Eye (tissue), 1 donor: ENCODE measurements at regions not wholly inside any gene's neighbourhood (a gene's known extent, or its start where the extent isn't known, plus 50 kb on each side); places are given as distances from the start of the nearest gene placed in this dataset.

Source experiments
- DNase-seq: peaks from one replicate; pipeline ENCODE4 v3.0.0-alpha.2; 2015

- no peak for DNase-seq
Measured at GRCh38 chr5:2138896-2139295, 256.2 kb upstream of the IRX4 start.

- DNase-seq, result no peak
Measured at GRCh38 chr5:2137444-2138050, 254.8 kb upstream of the IRX4 start.

- no peak for DNase-seq
Measured at GRCh38 chr5:2136728-2137333, 254.1 kb upstream of the IRX4 start.

- DNase-seq, result no peak
Measured at GRCh38 chr5:2135833-2136232, 253.1 kb upstream of the IRX4 start.

- DNase-seq, result no peak
Measured at GRCh38 chr5:2135354-2135753, 252.6 kb upstream of the IRX4 start.

GRCh38 chr5:2134543-2135292, 252.0 kb upstream of the IRX4 start:
- no peak for DNase-seq

GRCh38 chr5:2133936-2134335, 251.2 kb upstream of the IRX4 start:
- no peak for DNase-seq

- DNase-seq, result no peak
Measured at GRCh38 chr5:2133080-2133479, 250.4 kb upstream of the IRX4 start.

GRCh38 chr5:2132497-2132847, 249.7 kb upstream of the IRX4 start:
- no peak for DNase-seq

GRCh38 chr5:2131826-2132496, 249.2 kb upstream of the IRX4 start:
- DNase-seq, result no peak

GRCh38 chr5:2131196-2131595, 248.5 kb upstream of the IRX4 start:
- DNase-seq, result no peak

GRCh38 chr5:2130361-2130760, 247.6 kb upstream of the IRX4 start:
- no peak for DNase-seq

- no peak for DNase-seq
Measured at GRCh38 chr5:2129568-2130272, 247.0 kb upstream of the IRX4 start.

- DNase-seq, result peak; percentile 33
Measured at GRCh38 chr5:2128686-2129355, 246.1 kb upstream of the IRX4 start.

GRCh38 chr5:2126512-2126911, 243.8 kb upstream of the IRX4 start:
- no peak for DNase-seq

- DNase-seq, result no peak
Measured at GRCh38 chr5:2125901-2126265, 243.2 kb upstream of the IRX4 start.

- no peak for DNase-seq
Measured at GRCh38 chr5:2125171-2125900, 242.6 kb upstream of the IRX4 start.

GRCh38 chr5:2124434-2125170, 241.9 kb upstream of the IRX4 start:
- DNase-seq, result no peak

GRCh38 chr5:2123874-2124273, 241.1 kb upstream of the IRX4 start:
- no peak for DNase-seq

- DNase-seq, result no peak
Measured at GRCh38 chr5:2120361-2120760, 237.6 kb upstream of the IRX4 start.

GRCh38 chr5:2119573-2119972, 236.8 kb upstream of the IRX4 start:
- no peak for DNase-seq
